ENCODE measurements at regions not wholly inside any gene's neighbourhood (a gene's known extent, or its start where the extent isn't known, plus 50 kb on each side); places are given as distances from the start of the nearest gene placed in this dataset.

DNA sequence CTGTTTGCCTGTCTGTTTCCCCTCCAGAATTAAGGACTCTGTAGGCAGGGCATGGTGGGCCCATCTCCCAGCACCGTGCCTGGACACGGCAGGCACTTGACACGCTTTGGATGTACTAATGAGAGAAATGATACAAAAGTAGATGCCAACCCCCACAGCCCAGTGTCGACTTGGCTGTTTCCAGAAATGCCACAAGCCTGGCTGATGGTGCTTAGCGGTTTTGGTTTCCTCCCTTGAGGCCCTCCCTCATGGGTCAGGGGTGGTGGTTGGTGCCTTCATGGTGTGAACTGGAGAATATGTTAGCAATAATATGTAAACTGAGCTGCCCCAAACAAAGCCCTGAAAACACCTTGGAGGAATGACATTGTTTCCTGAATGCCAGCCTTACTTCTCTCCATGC is 55.5 kb upstream of the ESRRB start:
- Histone ChIP-seq H3K4me3 (ENCODE audit: low read depth, low read length) (no peak overlapping the region), H3K4me1 (no peaks in the 10 kb centered on the region), H3K9me3 (no peaks in the 10 kb centered on the region), H3K36me3 (no peaks in the 10 kb centered on the region), H3K27me3 (peaks cover 57% of the 10 kb centered on the region)
- TF ChIP-seq, protein P1, sequence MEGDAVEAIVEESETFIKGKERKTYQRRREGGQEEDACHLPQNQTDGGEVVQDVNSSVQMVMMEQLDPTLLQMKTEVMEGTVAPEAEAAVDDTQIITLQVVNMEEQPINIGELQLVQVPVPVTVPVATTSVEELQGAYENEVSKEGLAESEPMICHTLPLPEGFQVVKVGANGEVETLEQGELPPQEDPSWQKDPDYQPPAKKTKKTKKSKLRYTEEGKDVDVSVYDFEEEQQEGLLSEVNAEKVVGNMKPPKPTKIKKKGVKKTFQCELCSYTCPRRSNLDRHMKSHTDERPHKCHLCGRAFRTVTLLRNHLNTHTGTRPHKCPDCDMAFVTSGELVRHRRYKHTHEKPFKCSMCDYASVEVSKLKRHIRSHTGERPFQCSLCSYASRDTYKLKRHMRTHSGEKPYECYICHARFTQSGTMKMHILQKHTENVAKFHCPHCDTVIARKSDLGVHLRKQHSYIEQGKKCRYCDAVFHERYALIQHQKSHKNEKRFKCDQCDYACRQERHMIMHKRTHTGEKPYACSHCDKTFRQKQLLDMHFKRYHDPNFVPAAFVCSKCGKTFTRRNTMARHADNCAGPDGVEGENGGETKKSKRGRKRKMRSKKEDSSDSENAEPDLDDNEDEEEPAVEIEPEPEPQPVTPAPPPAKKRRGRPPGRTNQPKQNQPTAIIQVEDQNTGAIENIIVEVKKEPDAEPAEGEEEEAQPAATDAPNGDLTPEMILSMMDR (IDR thresholded peaks at IDR 0.05; ENCODE audit: low read depth, low read length), result no peak
- no peak for DNase-seq

DNA sequence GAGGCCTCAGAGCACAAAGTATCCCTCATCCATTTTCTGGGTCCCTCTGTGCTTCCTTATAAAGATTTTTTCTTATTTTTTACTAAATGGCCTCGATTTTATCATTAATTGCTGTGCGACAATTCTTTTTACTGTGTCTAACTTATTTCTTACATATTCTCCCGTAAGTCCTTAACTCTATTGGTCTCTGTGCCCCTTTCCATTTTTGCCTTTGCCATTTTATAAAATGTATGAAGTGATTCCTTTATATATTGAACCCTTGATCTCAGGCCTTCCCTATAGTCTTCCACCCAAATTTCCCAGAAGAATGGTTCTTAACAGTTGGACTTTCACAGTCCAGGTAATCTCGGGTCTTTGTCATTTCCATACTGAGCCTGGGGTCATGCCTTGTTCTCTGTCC is 55.0 kb upstream of the ESRRB start:
- H3K9me3 ChIP-seq, result no peaks in the 10 kb centered on the region
- H3K4me1 ChIP-seq, result no peaks in the 10 kb centered on the region
- H3K36me3 ChIP-seq, result no peaks in the 10 kb centered on the region
- no peak overlapping the region for H3K4me3 ChIP-seq (ENCODE audit: low read depth, low read length)
- DNase-seq, result no peak
- TF ChIP-seq, protein P1 (IDR thresholded peaks at IDR 0.05; ENCODE audit: low read depth, low read length), result no peak
- peaks cover 60% of the 10 kb centered on the region for H3K27me3 ChIP-seq

DNA sequence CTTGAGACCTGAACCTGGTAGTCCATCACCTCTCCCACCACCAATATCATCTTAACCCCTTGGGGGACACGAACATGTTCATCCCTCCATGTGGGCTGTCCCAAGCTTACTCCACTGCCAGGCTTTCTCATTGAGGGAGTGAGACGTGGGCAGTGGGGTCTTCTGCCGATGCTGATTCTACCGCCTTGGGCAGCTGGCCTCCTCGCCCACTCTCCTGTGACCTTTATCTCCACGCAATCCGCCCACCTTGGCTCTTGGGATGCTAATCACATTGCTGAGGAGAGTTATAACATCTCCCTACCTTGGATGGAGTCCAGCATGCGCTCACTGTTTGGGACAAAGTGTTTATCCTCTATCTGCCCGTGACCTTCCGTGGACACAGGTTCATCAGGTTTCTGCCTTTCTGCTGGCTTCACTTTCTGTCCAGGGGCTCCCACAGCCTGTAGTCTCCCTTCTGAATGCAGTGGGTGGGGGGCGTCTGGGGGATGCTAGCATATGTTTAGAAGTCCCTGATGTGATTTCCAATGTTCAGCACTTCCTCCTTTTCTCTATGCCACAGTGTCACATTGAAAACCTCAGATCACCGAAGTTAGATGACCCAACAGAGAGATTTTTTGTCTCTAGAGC is 53.2 kb upstream of the ESRRB start:
- no peak overlapping the region for H3K4me3 ChIP-seq (ENCODE audit: low read depth, low read length)
- H3K9me3 ChIP-seq, result no peaks in the 10 kb centered on the region
- no peak for DNase-seq
- no peaks in the 10 kb centered on the region for H3K4me1 ChIP-seq
- TF ChIP-seq, protein P1 (IDR thresholded peaks at IDR 0.05; ENCODE audit: low read depth, low read length), result no peak
- no peaks in the 10 kb centered on the region for H3K36me3 ChIP-seq
- H3K27me3 ChIP-seq, result peaks cover 68% of the 10 kb centered on the region

DNA sequence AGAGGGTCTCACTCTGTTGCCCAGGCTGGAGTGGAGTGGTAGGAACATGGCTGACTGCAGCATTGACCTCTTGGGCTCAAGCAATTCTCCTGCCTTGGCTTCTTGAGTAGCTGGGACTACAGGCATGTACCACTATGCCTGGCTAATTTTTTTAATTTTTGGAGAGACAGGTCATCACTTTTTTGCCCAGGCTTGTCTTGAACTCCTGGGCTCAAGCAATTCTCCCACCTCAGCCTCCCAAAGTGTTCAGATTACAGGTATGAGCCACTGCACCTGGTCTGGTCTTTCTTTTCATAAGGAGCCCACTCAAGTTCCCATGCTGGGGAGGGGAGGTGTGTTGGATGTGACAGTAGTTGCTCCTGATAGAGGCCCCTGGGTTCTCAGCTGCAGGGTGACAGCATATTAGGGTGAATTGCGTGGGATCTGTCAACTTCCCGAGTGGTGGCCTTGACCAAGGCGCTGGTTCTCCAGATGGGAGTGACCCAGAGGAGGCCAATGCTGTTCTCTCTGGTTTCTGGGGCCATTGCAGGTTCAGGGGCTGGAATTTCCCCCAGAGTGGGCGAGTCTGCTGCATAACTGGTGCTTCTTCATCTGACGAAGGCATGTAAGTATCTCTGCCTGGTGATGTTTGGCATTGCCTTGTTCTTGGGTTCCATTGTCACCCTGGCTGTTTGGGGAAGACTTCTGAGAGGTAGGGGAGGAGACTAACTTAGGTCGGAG is 52.4 kb upstream of the ESRRB start:
- no peak for DNase-seq
- no peak overlapping the region for H3K4me3 ChIP-seq (ENCODE audit: low read depth, low read length)
- H3K27me3 ChIP-seq, result peaks cover 76% of the 10 kb centered on the region
- TF ChIP-seq, protein P1 (IDR thresholded peaks at IDR 0.05; ENCODE audit: low read depth, low read length), result no peak
- no peaks in the 10 kb centered on the region for H3K4me1 ChIP-seq
- no peaks in the 10 kb centered on the region for H3K9me3 ChIP-seq
- no peaks in the 10 kb centered on the region for H3K36me3 ChIP-seq

DNA sequence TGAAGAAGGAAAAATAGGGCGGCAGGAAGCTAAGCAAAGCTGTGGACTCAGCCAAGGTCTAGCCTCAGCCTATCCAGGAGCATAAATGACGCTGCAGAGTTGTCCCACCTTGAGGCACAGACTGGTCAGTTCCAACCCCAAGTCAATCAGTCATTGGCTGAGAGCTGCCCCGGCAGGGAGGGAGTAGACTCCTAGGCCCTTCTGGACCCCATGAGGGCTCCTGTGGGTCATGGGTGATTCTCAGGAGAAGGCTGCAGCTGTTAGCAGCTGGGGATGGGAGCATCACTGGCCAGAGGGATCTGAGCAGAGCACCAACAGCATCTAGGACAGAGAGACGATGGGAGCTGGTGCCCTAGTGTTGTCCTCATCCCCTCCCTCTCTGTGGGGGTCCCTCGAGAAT is 51.8 kb upstream of the ESRRB start:
- Histone ChIP-seq H3K4me1 (no peaks in the 10 kb centered on the region), H3K36me3 (no peaks in the 10 kb centered on the region), H3K9me3 (no peaks in the 10 kb centered on the region), H3K27me3 (peaks cover 82% of the 10 kb centered on the region), H3K4me3 (ENCODE audit: low read depth, low read length) (no peak overlapping the region)
- DNase-seq, result no peak
- TF ChIP-seq, protein P1 (IDR thresholded peaks at IDR 0.05; ENCODE audit: low read depth, low read length), result no peak

Data from BE2C (cell line).